Effector memory CD4-positive, alpha-beta T cell (primary cell): ENCODE measurements at regions not wholly inside any gene's neighbourhood (a gene's known extent, or its start where the extent isn't known, plus 50 kb on each side); places are given as distances from the start of the nearest gene placed in this dataset.
"Not testable (repeated sequence)": the region's sequence is repeated elsewhere in the genome, so short reads cannot be mapped to it uniquely, and the experiment has no call there.

Source experiments
- DNase-seq, 3 donors: peaks; one replicate each; pipeline ENCODE4 v3.0.0-alpha.2; 2020
- H3K27ac ChIP-seq: 2 replicates; pipeline ENCODE4 v1.7.0; 2013; ENCODE audit warnings: mild to moderate bottlenecking, low read length, moderate library complexity; ENCODE audit not compliant: insufficient read depth, poor library complexity, severe bottlenecking
- H3K27me3 ChIP-seq: replicated peaks from 2 replicates; pipeline ENCODE4 v1.7.0; 2013; ENCODE audit warnings: mild to moderate bottlenecking, low read length; ENCODE audit not compliant: insufficient read depth, control insufficient read depth, poor library complexity, severe bottlenecking
- H3K36me3 ChIP-seq: 2 replicates; pipeline ENCODE4 v1.7.0; 2013; ENCODE audit warnings: mild to moderate bottlenecking, low read length, moderate library complexity; ENCODE audit not compliant: control insufficient read depth, insufficient read depth
- H3K4me1 ChIP-seq: 2 replicates; pipeline ENCODE4 v1.7.0; 2013; ENCODE audit warnings: low read length, mild to moderate bottlenecking; ENCODE audit not compliant: control insufficient read depth, insufficient read depth, poor library complexity, severe bottlenecking
- H3K4me3 ChIP-seq: 2 replicates; pipeline ENCODE4 v1.7.0; 2013; ENCODE audit warnings: low read length, low read depth, mild to moderate bottlenecking; ENCODE audit not compliant: insufficient read depth, poor library complexity, severe bottlenecking
- H3K9me3 ChIP-seq: 2 replicates; pipeline ENCODE4 v1.7.0; 2013; ENCODE audit warnings: mild to moderate bottlenecking, low read length, moderate library complexity; ENCODE audit not compliant: control insufficient read depth

DNA sequence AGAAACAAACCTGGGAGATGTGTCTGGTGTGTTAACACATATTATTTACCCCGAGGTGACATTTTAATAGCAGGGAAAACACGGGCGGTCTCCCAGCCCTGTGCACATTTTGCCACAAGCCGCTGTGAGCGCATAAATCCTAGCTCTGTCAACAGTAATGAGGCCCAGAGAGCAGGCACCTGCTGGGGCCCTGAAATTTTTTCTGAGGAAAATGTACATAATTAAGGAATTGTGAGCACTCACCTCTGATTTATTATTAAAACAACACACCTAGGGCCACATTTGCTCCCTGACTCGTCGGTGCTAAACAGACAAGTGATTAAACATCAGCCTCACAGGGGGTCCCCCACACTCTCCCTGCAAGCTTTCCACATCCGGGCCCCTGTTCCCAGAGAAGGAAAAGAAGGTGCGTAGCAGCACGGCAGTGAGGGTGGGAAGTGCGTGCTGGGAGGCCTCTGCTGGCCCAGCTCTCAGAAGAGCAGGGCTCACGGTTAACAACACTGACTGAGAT is 616.3 kb downstream of the UQCRFS1 start:
- Histone ChIP-seq H3K27ac (no peak overlapping the region), H3K36me3 (no peaks in the 10 kb centered on the region), H3K9me3 (no peaks in the 10 kb centered on the region), H3K4me1 (no peaks in the 10 kb centered on the region), H3K27me3 (no peaks in the 10 kb centered on the region), H3K4me3 (no peak overlapping the region)
- DNase-seq, result no peak

DNA sequence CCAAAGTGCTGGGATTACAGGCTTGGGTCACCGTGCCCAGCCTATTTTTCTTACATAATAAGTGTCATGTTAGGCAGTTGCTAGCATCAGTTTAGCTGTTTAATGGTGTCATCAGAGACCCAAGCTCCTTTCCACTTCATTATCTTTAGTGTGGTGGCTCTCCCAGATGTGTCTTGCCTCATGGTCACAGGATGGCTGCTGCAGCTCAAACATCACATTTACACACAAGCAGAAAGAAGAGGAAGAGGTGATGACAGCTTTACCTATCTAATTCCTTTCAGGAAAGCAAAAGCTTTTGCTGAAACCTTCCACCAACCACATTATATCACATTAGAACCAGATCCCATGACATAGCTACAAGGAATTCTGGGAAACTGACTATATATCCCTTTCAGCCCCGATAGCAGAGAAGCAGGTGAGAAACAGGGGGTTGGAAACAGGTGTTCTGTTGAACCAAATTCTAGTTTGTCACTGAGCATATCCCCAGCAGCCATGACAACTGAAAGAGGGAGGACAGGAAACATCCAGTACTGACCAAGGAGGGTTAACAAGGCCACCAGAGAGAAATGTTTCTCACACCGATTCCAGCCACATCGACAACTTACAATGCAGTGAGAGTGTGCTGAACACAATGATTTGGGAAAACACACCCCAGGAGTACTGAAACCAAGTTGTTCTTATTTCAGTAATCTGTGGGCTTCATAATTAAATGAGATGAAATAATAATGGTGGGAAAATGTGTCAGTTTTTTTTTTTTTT is 617.0 kb downstream of the UQCRFS1 start:
- Histone ChIP-seq H3K27me3 (no peaks in the 10 kb centered on the region), H3K4me3 (no peak overlapping the region), H3K36me3 (no peaks in the 10 kb centered on the region), H3K27ac (no peak overlapping the region), H3K9me3 (no peaks in the 10 kb centered on the region), H3K4me1 (no peaks in the 10 kb centered on the region)
- no peak for DNase-seq

DNA sequence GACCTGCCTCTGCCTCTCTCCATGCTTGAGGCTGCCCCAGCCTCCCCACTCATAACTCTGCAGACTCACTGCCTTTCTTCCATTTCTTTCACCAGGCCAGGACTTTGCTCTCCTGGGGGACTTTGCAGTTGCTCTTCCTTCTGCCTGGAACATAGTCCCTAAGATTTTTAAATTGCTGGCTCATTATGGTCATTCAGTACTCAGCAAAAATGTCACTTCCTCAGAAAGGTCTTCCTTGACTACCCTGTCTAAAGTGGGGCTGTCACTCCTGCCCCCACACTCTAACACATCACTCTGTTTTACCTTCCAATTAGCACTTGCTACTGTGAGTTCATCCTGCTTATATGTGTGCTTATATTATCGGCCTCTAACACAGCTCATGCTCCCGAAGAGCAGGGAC is 618.2 kb downstream of the UQCRFS1 start:
- no peaks in the 10 kb centered on the region for H3K9me3 ChIP-seq
- no peak for DNase-seq
- no peaks in the 10 kb centered on the region for H3K36me3 ChIP-seq
- H3K4me3 ChIP-seq, result no peak overlapping the region
- no peaks in the 10 kb centered on the region for H3K4me1 ChIP-seq
- H3K27me3 ChIP-seq, result no peaks in the 10 kb centered on the region
- H3K27ac ChIP-seq, result no peak overlapping the region

DNA sequence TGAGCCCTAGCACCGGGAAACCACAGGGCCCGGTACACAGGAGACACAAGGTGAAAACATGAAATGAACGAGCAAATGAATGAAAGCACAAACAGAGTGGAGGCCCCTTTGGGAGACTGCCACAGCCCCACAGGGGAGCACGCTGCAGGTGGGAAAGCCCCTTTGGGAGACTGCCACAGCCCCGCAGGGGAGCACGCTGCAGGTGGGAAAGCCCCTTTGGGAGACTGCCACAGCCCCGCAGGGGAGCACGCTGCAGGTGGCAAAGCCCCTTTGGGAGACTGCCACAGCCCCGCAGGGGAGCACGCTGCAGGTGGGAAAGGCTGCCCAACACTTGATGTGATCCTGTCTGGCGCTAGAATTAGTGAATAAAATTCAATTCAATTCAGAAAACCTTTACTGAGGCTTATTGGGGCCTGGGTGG is 623.0 kb downstream of the UQCRFS1 start:
- DNase-seq, H3K27me3 ChIP-seq, H3K4me1 ChIP-seq, H3K4me3 ChIP-seq, H3K36me3 ChIP-seq, H3K9me3 ChIP-seq, H3K27ac ChIP-seq: not testable (repeated sequence)

DNA sequence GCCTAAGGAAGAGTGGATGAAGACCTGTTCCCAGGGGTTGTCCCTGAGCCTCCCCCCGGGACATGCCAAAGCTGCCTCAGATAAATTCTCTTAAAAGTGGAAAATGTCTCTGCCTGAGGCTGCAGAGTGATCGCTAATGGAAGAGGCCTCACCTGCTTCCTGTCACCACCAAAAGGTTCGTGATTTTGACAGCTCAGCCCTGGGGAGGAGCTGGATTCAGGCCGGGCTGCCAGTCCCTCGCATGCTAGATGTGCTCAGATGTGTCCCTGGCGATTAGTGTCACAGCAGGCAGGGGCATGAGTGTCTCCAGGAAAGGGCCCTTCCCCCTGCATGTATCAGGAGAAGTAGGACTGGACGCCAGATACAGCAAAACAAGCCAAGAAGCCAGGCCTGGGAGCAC is 626.5 kb downstream of the UQCRFS1 start:
- Histone ChIP-seq H3K9me3 (no peaks in the 10 kb centered on the region), H3K27ac (no peak overlapping the region), H3K4me1 (no peaks in the 10 kb centered on the region), H3K36me3 (no peaks in the 10 kb centered on the region), H3K4me3 (no peak overlapping the region), H3K27me3 (no peaks in the 10 kb centered on the region)
- DNase-seq, result no peak

DNA sequence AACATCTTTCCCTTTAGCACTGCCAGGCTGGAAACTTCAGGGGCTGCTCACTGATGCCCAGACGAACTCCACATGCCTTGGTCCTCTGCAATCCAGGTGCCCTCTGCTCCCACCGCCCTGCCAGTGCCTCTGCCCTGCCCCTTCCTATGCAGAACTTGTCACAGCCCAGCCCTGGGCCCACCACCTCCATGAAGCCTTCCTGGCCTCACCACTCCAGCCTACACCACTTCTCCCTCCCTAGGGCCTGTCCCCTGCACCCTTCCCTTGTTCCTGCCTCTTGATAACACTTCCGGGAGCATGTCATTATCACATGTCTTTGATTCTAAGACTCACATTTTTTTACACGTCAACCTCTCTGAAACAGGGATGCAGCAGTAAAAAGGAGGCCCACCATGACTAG is 627.2 kb downstream of the UQCRFS1 start:
- no peaks in the 10 kb centered on the region for H3K9me3 ChIP-seq
- no peaks in the 10 kb centered on the region for H3K36me3 ChIP-seq
- no peak overlapping the region for H3K27ac ChIP-seq
- H3K4me3 ChIP-seq, result no peak overlapping the region
- H3K27me3 ChIP-seq, result no peaks in the 10 kb centered on the region
- no peak for DNase-seq
- no peaks in the 10 kb centered on the region for H3K4me1 ChIP-seq

DNA sequence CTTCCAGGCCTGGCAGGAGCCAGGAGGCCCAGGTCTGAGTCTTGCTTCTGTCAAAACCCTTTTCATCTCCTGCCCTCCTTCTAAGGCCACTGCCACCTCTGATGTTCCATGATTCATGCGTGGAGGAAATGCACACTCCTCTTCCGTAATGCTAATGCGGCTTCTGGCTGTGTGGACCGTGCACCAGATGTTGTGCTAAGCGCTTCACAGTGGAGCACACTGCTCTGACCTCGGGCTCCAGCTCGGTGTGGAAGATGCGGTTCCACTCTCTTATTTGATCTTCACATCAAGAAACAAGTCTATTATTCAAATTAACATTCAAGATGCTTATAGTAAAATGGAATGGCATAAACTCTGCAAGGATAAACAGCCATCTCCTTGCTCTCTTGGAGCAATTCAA is 629.2 kb downstream of the UQCRFS1 start:
- no peaks in the 10 kb centered on the region for H3K36me3 ChIP-seq
- no peaks in the 10 kb centered on the region for H3K4me1 ChIP-seq
- no peak for DNase-seq
- H3K27me3 ChIP-seq, result no peaks in the 10 kb centered on the region
- no peak overlapping the region for H3K4me3 ChIP-seq
- H3K27ac ChIP-seq, result no peak overlapping the region
- no peaks in the 10 kb centered on the region for H3K9me3 ChIP-seq

DNA sequence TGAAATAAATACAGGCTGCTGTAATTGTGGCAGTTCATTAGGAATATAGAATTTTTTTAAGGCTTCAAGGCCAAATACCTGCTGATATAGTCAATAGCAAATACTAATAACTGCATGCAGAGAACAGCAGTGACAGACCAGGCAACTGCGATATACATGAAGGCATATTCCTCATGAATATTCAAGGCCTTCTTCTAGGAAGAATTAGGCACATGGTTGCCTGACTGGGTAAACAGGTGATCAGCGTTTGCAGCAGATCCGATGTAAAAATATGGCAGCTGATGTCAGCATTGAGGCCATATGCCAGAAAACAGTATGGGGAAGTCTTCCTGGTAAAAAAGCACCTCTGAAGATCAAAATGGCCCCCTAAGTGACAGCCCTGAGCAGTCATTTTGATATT is 629.7 kb downstream of the UQCRFS1 start:
- Histone ChIP-seq H3K4me3 (no peak overlapping the region), H3K36me3 (no peaks in the 10 kb centered on the region), H3K9me3 (no peaks in the 10 kb centered on the region), H3K4me1 (no peaks in the 10 kb centered on the region), H3K27me3 (no peaks in the 10 kb centered on the region), H3K27ac (no peak overlapping the region)
- no peak for DNase-seq

DNA sequence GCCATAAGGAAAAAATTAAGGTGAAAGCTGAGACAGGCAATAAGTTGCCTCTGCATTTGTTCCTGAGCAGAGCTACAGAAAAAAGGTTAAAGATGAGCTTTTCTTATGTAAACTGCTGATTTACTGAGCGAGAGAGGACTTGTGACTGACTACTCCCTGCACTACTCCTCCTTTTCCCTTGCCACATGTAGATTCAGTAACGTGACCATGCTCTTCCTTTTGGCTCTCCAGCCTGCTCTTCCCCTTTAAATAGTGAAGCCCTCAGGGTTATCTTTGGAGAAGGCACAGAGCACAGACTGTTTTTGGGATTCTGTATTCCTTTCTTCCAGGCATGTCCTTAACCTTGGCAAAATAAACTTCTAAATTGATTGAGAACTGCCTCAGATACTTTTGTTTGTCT is 630.2 kb downstream of the UQCRFS1 start:
- DNase-seq, result no peak
- H3K4me3 ChIP-seq, result no peak overlapping the region
- no peaks in the 10 kb centered on the region for H3K9me3 ChIP-seq

DNA sequence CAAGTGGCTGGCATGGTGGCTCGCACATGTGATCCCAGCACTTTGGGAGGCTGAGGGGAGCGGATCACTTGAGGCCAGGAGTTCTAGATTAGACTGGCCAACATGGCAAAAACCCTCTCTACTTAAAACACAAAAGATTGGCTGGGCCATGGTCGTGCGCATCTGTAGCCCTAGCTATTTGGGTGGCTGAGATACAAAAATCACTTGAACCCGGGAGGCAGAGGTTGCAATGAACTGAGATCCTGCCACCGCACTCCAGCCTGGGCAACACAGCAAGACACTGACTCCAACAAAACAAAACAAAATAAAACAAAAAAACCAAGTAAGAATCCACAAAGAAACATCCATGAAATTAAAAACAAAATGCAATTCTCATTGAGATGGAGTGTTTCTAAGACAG is 630.6 kb downstream of the UQCRFS1 start:
- Histone ChIP-seq H3K27me3 (no peaks in the 10 kb centered on the region), H3K27ac (no peak overlapping the region), H3K4me1 (no peaks in the 10 kb centered on the region), H3K36me3 (no peaks in the 10 kb centered on the region), H3K9me3 (no peaks in the 10 kb centered on the region), H3K4me3 (no peak overlapping the region)
- no peak for DNase-seq

More for the DNA sequence above, 630.2 kb downstream of the UQCRFS1 start:
- no peak overlapping the region for H3K27ac ChIP-seq
- no peaks in the 10 kb centered on the region for H3K36me3 ChIP-seq
- no peaks in the 10 kb centered on the region for H3K27me3 ChIP-seq
- no peaks in the 10 kb centered on the region for H3K4me1 ChIP-seq
